ENCODE measurements at regions not wholly inside any gene's neighbourhood (a gene's known extent, or its start where the extent isn't known, plus 50 kb on each side); places are given as distances from the start of the nearest gene placed in this dataset.
"Not testable (repeated sequence)": the region's sequence is repeated elsewhere in the genome, so short reads cannot be mapped to it uniquely, and the experiment has no call there.

GRCh38 chr22:49004484-49005399, 822.9 kb downstream of the BRD1 start:
- Histone ChIP-seq H3K4me2 (ENCODE audit: insufficient read depth, low read length, poor library complexity, severe bottlenecking) (no peak overlapping the region), H3K4me1 (ENCODE audit: control insufficient read depth in 2 of 2, insufficient read depth in 1 of 2, low read depth in 1 of 2, low read length in 2 of 2) (peaks cover 0 to 1% of the 10 kb centered on the region in 2 donors), H4K91ac (ENCODE audit: low read depth, low read length, poor library complexity) (no peak overlapping the region), H2BK5ac (ENCODE audit: low read length) (no peak overlapping the region), H2BK120ac (ENCODE audit: low read depth, low read length) (no peak overlapping the region), H2AK5ac (ENCODE audit: low read depth, low read length) (peak overlapping the region; percentile 51), H3K27me3 (ENCODE audit: control insufficient read depth in 3 of 3, insufficient read depth in 3 of 3, low read depth in 1 of 3, low read length in 3 of 3) (no peaks in the 10 kb centered on the region), H3K4ac (ENCODE audit: low read length) (no peak overlapping the region), H3K23ac (ENCODE audit: low read depth, low read length, poor library complexity) (no peak overlapping the region), H3K79me1 (ENCODE audit: low read depth, low read length) (no peaks in the 10 kb centered on the region), H2AFZ (ENCODE audit: low read length) (no peak overlapping the region), H3K36me3 (replicated peaks in 1 of 2; ENCODE audit: control insufficient read depth in 2 of 2, insufficient read depth in 2 of 2, low read length in 2 of 2) (no peaks in the 10 kb centered on the region), H3K9ac (ENCODE audit: low read depth, low read length, poor library complexity) (no peak overlapping the region), H3K4me3 (ENCODE audit: low read length in 2 of 2) (no peak overlapping the region), H2BK12ac (ENCODE audit: low read length) (no peak overlapping the region), H4K8ac (ENCODE audit: low read depth, low read length) (no peak overlapping the region), H3K14ac (ENCODE audit: low read length) (no peak overlapping the region), H3K18ac (ENCODE audit: low read length) (no peak overlapping the region), H3K9me3 (replicated peaks in 1 of 2; ENCODE audit: control insufficient read depth in 2 of 2, insufficient read depth in 1 of 2, low read depth in 1 of 2, low read length in 2 of 2) (peaks cover 0 to 9% of the 10 kb centered on the region in 2 donors), H3K27ac (replicated peaks; ENCODE audit: low read length) (no peak overlapping the region), H2BK15ac (ENCODE audit: low read length) (no peak overlapping the region)
- no peak for DNase-seq (ENCODE audit: low spot score)
- WGBS, 2 donors (ENCODE audit: extremely low coverage in 2 of 2, insufficient read length in 2 of 2, insufficient replicate concordance in 1 of 2): no CpG with 5 or more reads among the region's 29 CpGs

DNA sequence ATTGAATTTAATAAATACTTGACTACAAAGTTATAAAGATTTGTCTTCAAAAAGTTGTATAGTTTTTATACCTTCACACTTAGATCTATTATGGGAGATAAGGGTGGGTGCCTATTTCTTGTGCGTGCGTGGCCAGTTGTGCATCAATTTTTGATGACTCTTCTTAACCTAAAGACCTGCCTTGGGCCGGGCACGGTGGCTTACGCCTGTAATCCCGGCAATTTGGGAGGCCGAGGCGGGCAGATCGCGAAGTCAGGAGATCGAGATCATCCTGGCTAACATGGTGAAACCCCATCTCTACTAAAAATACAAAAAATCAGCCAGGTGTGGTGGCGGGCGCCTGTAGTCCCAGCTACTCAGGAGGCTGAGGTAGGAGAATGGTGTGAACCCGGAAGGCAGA, 830.1 kb downstream of the BRD1 start:
- not testable (repeated sequence) for H2BK5ac ChIP-seq (ENCODE audit: low read length); H3K27ac ChIP-seq (replicated peaks; ENCODE audit: low read length); H3K18ac ChIP-seq (ENCODE audit: low read length); H2BK12ac ChIP-seq (ENCODE audit: low read length); H3K4me1 ChIP-seq (ENCODE audit: control insufficient read depth in 2 of 2, insufficient read depth in 1 of 2, low read depth in 1 of 2, low read length in 2 of 2); H3K23ac ChIP-seq (ENCODE audit: low read depth, low read length, poor library complexity); H3K36me3 ChIP-seq (replicated peaks in 1 of 2; ENCODE audit: control insufficient read depth in 2 of 2, insufficient read depth in 2 of 2, low read length in 2 of 2); H2AFZ ChIP-seq (ENCODE audit: low read length); H3K14ac ChIP-seq (ENCODE audit: low read length); H2BK120ac ChIP-seq (ENCODE audit: low read depth, low read length); DNase-seq (ENCODE audit: low spot score); H3K4me2 ChIP-seq (ENCODE audit: insufficient read depth, low read length, poor library complexity, severe bottlenecking); H3K79me1 ChIP-seq (ENCODE audit: low read depth, low read length); H3K9me3 ChIP-seq (replicated peaks in 1 of 2; ENCODE audit: control insufficient read depth in 2 of 2, insufficient read depth in 1 of 2, low read depth in 1 of 2, low read length in 2 of 2); H3K27me3 ChIP-seq (ENCODE audit: control insufficient read depth in 3 of 3, insufficient read depth in 3 of 3, low read depth in 1 of 3, low read length in 3 of 3); H3K4me3 ChIP-seq (ENCODE audit: low read length in 2 of 2); H2BK15ac ChIP-seq (ENCODE audit: low read length); H4K8ac ChIP-seq (ENCODE audit: low read depth, low read length); H3K9ac ChIP-seq (ENCODE audit: low read depth, low read length, poor library complexity); H2AK5ac ChIP-seq (ENCODE audit: low read depth, low read length); H4K91ac ChIP-seq (ENCODE audit: low read depth, low read length, poor library complexity); H3K4ac ChIP-seq (ENCODE audit: low read length)
- no CpG with 5 or more reads among the region's 14 CpGs for whole genome bisulfite sequencing, 2 donors (ENCODE audit: extremely low coverage in 2 of 2, insufficient read length in 2 of 2, insufficient replicate concordance in 1 of 2)

- H3K27me3 ChIP-seq (ENCODE audit: control insufficient read depth in 3 of 3, insufficient read depth in 3 of 3, low read depth in 1 of 3, low read length in 3 of 3): no peaks in the 10 kb centered on the region
- H3K4me2 ChIP-seq (ENCODE audit: insufficient read depth, low read length, poor library complexity, severe bottlenecking): no peak overlapping the region
- H2AFZ ChIP-seq (ENCODE audit: low read length): no peak overlapping the region
- H3K9ac ChIP-seq (ENCODE audit: low read depth, low read length, poor library complexity): no peak overlapping the region
- no peak for DNase-seq (ENCODE audit: low spot score)
- H3K79me1 ChIP-seq (ENCODE audit: low read depth, low read length): no peaks in the 10 kb centered on the region
- no peak overlapping the region for H3K4me3 ChIP-seq (ENCODE audit: low read length in 2 of 2)
- no peak overlapping the region for H3K23ac ChIP-seq (ENCODE audit: low read depth, low read length, poor library complexity)
- no peaks in the 10 kb centered on the region for H3K4me1 ChIP-seq (ENCODE audit: control insufficient read depth in 2 of 2, insufficient read depth in 1 of 2, low read depth in 1 of 2, low read length in 2 of 2)
- H2BK5ac ChIP-seq (ENCODE audit: low read length): no peak overlapping the region
- no peak overlapping the region for H2BK12ac ChIP-seq (ENCODE audit: low read length)
- no peak overlapping the region for H3K18ac ChIP-seq (ENCODE audit: low read length)
- H2AK5ac ChIP-seq (ENCODE audit: low read depth, low read length): peak overlapping the region; percentile 3
- no peak overlapping the region for H4K91ac ChIP-seq (ENCODE audit: low read depth, low read length, poor library complexity)
- peaks cover 0 to 3% of the 10 kb centered on the region in 2 donors for H3K9me3 ChIP-seq (replicated peaks in 1 of 2; ENCODE audit: control insufficient read depth in 2 of 2, insufficient read depth in 1 of 2, low read depth in 1 of 2, low read length in 2 of 2)
- H2BK120ac ChIP-seq (ENCODE audit: low read depth, low read length): no peak overlapping the region
- no peak overlapping the region for H3K27ac ChIP-seq (replicated peaks; ENCODE audit: low read length)
- no peak overlapping the region for H2BK15ac ChIP-seq (ENCODE audit: low read length)
- H3K4ac ChIP-seq (ENCODE audit: low read length): no peak overlapping the region
- no peak overlapping the region for H4K8ac ChIP-seq (ENCODE audit: low read depth, low read length)
- no peaks in the 10 kb centered on the region for H3K36me3 ChIP-seq (replicated peaks in 1 of 2; ENCODE audit: control insufficient read depth in 2 of 2, insufficient read depth in 2 of 2, low read length in 2 of 2)
- peak overlapping the region; percentile 72 for H3K14ac ChIP-seq (ENCODE audit: low read length)
- no CpG with 5 or more reads among the region's 5 CpGs for WGBS, 2 donors (ENCODE audit: extremely low coverage in 2 of 2, insufficient read length in 2 of 2, insufficient replicate concordance in 1 of 2)
These were observed 834.0 kb downstream of the BRD1 start for GRCh38 chr22:48993655-48994054.

- WGBS, 2 donors (ENCODE audit: extremely low coverage in 2 of 2, insufficient read length in 2 of 2, insufficient replicate concordance in 1 of 2): no CpG with 5 or more reads among the region's 14 CpGs
- no peak overlapping the region for H2AK5ac ChIP-seq (ENCODE audit: low read depth, low read length)
- H3K79me1 ChIP-seq (ENCODE audit: low read depth, low read length): no peaks in the 10 kb centered on the region
- H3K18ac ChIP-seq (ENCODE audit: low read length): no peak overlapping the region
- H2BK5ac ChIP-seq (ENCODE audit: low read length): no peak overlapping the region
- H3K27ac ChIP-seq (replicated peaks; ENCODE audit: low read length): no peak overlapping the region
- H4K8ac ChIP-seq (ENCODE audit: low read depth, low read length): no peak overlapping the region
- no peak overlapping the region for H3K23ac ChIP-seq (ENCODE audit: low read depth, low read length, poor library complexity)
- H2BK15ac ChIP-seq (ENCODE audit: low read length): no peak overlapping the region
- no peak overlapping the region for H2AFZ ChIP-seq (ENCODE audit: low read length)
- H3K9ac ChIP-seq (ENCODE audit: low read depth, low read length, poor library complexity): no peak overlapping the region
- H3K4ac ChIP-seq (ENCODE audit: low read length): no peak overlapping the region
- H3K9me3 ChIP-seq (replicated peaks in 1 of 2; ENCODE audit: control insufficient read depth in 2 of 2, insufficient read depth in 1 of 2, low read depth in 1 of 2, low read length in 2 of 2): peaks cover 0 to 5% of the 10 kb centered on the region in 2 donors
- no peak overlapping the region for H2BK120ac ChIP-seq (ENCODE audit: low read depth, low read length)
- DNase-seq (ENCODE audit: low spot score): no peak
- no peaks in the 10 kb centered on the region for H3K27me3 ChIP-seq (ENCODE audit: control insufficient read depth in 3 of 3, insufficient read depth in 3 of 3, low read depth in 1 of 3, low read length in 3 of 3)
- H3K14ac ChIP-seq (ENCODE audit: low read length): no peak overlapping the region
- H4K91ac ChIP-seq (ENCODE audit: low read depth, low read length, poor library complexity): no peak overlapping the region
- no peaks in the 10 kb centered on the region for H3K4me1 ChIP-seq (ENCODE audit: control insufficient read depth in 2 of 2, insufficient read depth in 1 of 2, low read depth in 1 of 2, low read length in 2 of 2)
- no peak overlapping the region for H2BK12ac ChIP-seq (ENCODE audit: low read length)
- H3K36me3 ChIP-seq (replicated peaks in 1 of 2; ENCODE audit: control insufficient read depth in 2 of 2, insufficient read depth in 2 of 2, low read length in 2 of 2): peaks cover 0 to 4% of the 10 kb centered on the region in 2 donors
- no peak overlapping the region for H3K4me2 ChIP-seq (ENCODE audit: insufficient read depth, low read length, poor library complexity, severe bottlenecking)
- H3K4me3 ChIP-seq (ENCODE audit: low read length in 2 of 2): no peak overlapping the region
These were observed 843.0 kb downstream of the BRD1 start for GRCh38 chr22:48984639-48985038.
